HG02571 (cell line): ENCODE measurements at regions not wholly inside any gene's neighbourhood (a gene's known extent, or its start where the extent isn't known, plus 50 kb on each side); places are given as distances from the start of the nearest gene placed in this dataset.

Source experiments
- ATAC-seq: cut with Tn5 transposase; IDR thresholded peaks from one replicate; pipeline ENCODE4 v1.9.1; 2021; ENCODE audit warnings: mild to moderate bottlenecking, moderate library complexity; ENCODE audit not compliant: unreplicated experiment

DNA sequence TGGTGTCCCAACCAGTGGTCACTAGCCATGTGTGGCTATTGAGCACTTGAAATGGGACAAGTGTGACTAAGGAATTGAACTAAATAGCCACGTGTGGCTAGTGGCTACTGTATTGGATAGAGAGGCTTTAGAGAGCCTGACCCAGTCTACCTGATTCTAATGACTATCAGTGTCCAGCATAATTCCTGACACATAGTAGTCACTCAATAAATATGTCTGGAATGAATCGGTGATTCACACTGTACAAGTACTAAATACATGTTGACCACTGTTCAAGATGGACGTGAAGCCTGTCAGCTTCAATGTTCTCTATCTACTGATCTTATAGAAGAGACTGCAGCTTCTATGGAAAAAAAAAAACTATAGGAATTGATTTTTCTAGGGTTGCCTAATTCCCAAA is 57.7 kb upstream of the MAST4 start:
- no peak for ATAC-seq

DNA sequence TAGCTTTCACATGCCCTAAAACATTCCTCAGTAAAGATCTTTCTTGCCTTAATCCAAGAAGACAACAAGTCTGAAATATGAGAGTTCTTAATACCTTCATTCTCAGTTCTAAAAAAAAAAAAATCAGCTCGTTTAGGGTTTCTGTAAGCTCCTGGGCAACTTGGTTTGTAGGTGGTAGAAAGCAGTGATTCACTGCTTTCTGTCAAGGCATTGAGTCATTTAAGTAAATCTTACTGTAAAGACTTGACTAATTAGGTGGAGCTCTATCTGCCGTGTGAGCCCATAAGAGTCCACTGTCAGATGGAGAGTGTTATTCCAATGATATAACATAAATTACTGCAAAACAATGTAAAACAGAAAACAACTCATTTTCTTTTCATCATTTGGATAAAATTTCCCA is 56.1 kb upstream of the MAST4 start:
- no peak for ATAC-seq

DNA sequence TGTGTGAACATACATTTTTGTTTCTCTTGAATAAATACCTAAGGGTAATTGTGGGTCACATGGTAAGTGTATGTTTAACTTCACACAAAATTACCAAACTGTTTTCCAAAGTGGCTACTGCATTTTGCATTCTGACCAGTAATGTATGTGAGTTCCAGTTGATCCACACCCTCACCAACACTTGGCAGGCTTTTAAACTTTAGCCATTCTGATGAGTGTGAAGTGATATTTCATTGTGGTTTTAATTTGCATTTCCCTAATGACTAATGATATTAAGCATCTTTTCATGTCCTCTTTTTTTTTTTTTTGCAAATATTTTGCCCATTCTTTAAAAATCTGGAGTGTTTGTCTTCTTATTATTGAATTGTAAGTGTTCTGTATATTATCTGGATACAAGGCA is 53.5 kb upstream of the MAST4 start:
- no peak for ATAC-seq
